Ascending aorta (tissue), 2 donors: ENCODE measurements at regions not wholly inside any gene's neighbourhood (a gene's known extent, or its start where the extent isn't known, plus 50 kb on each side); places are given as distances from the start of the nearest gene placed in this dataset.
"Not testable (repeated sequence)": the region's sequence is repeated elsewhere in the genome, so short reads cannot be mapped to it uniquely, and the experiment has no call there.

Experiments used
- DNase-seq, 2 donors: peaks; one replicate each; pipeline ENCODE4 v3.0.0-alpha.2; 2019; ENCODE audit warnings: low spot score in 2 of 2
- H3K27ac ChIP-seq, 2 donors: fragments of 200-600 bp; sonication (generic); one replicate each; pipeline ENCODE4 v1.5.1; 2016 to 2017; ENCODE audit warnings: mild to moderate bottlenecking in 1 of 2
- H3K27me3 ChIP-seq: fragments of 200-600 bp; sonication (generic); one replicate; pipeline ENCODE4 v1.5.1; 2017
- H3K36me3 ChIP-seq, 2 donors: fragments of 200-600 bp; sonication (generic); one replicate each; pipeline ENCODE4 v1.5.1; 2016
- H3K4me1 ChIP-seq, 2 donors: fragments of 200-600 bp; sonication (generic); one replicate each; pipeline ENCODE4 v1.5.1; 2016 to 2017; ENCODE audit warnings: mild to moderate bottlenecking in 1 of 2
- H3K4me3 ChIP-seq, 2 donors: fragments of 200-600 bp; sonication (generic); one replicate each; pipeline ENCODE4 v1.5.1; 2016 to 2017; ENCODE audit warnings: mild to moderate bottlenecking in 1 of 2
- H3K9me3 ChIP-seq, 2 donors: fragments of 200-600 bp; sonication (generic); one replicate each; pipeline ENCODE4 v1.5.1; 2016
- CTCF ChIP-seq, 3 experiments: fragments of 200-600 bp in 2 of 3; fragments of 450-650 bp in 1 of 3; sonication (generic) in 2 of 3; IDR thresholded peaks; one replicate each; pipeline ENCODE4 v1.5.1; 2016 to 2019; ENCODE audit warnings: antibody characterized with exemption in 3 of 3, mild to moderate bottlenecking in 1 of 3, moderate library complexity in 1 of 3
- intact Hi-C: fragments of 100-400 bp; cut with DNase I; formaldehyde crosslinking; loops from one replicate; pipeline ENCODE4 v1.15.1; 2023

- H3K36me3 ChIP-seq, result no peaks in the 10 kb centered on the region
- H3K27ac ChIP-seq, result no peak overlapping the region
- no peaks in the 10 kb centered on the region for H3K4me1 ChIP-seq
- H3K4me3 ChIP-seq, result no peak overlapping the region
- no peaks in the 10 kb centered on the region for H3K27me3 ChIP-seq
- no peak for DNase-seq
- no peaks in the 10 kb centered on the region for H3K9me3 ChIP-seq
- intact Hi-C loops, result no loop called here
- no peak for TF ChIP-seq CTCF (IDR thresholded peaks at IDR 0.05)
Measured at GRCh38 chrX:40984962-40985361, 100.3 kb upstream of the USP9X start.

GRCh38 chrX:40987413-40987812 lies 97.8 kb upstream of the USP9X start:
- Histone ChIP-seq H3K27me3 (no peaks in the 10 kb centered on the region), H3K9me3 (no peaks in the 10 kb centered on the region), H3K36me3 (no peaks in the 10 kb centered on the region), H3K4me1 (no peaks in the 10 kb centered on the region), H3K4me3 (no peak overlapping the region), H3K27ac (no peak overlapping the region)
- DNase-seq, result no peak
- intact Hi-C loops, result no loop called here
- no peak for TF ChIP-seq CTCF (IDR thresholded peaks at IDR 0.05)

GRCh38 chrX:40988100-40988499 lies 97.1 kb upstream of the USP9X start:
- Histone ChIP-seq H3K36me3 (no peaks in the 10 kb centered on the region), H3K4me3 (no peak overlapping the region), H3K27me3 (no peaks in the 10 kb centered on the region), H3K27ac (no peak overlapping the region), H3K9me3 (no peaks in the 10 kb centered on the region), H3K4me1 (no peaks in the 10 kb centered on the region)
- no peak for TF ChIP-seq CTCF (IDR thresholded peaks at IDR 0.05)
- intact Hi-C loops, result no loop called here
- DNase-seq, result no peak

GRCh38 chrX:40993395-40993794 lies 91.8 kb upstream of the USP9X start:
- intact Hi-C loops, result not testable (repeated sequence)

GRCh38 chrX:40996886-40997530 lies 88.2 kb upstream of the USP9X start:
- Histone ChIP-seq H3K27ac (no peak overlapping the region), H3K4me1 (no peaks in the 10 kb centered on the region), H3K36me3 (no peaks in the 10 kb centered on the region), H3K9me3 (no peaks in the 10 kb centered on the region), H3K27me3 (no peaks in the 10 kb centered on the region), H3K4me3 (no peak overlapping the region)
- no peak for DNase-seq
- intact Hi-C loops, result no loop called here
- TF ChIP-seq CTCF (IDR thresholded peaks at IDR 0.05), result no peak

More at GRCh38 chrX:40993395-40993794, 91.8 kb upstream of the USP9X start:
- not testable (repeated sequence) for H3K36me3 ChIP-seq, H3K27ac ChIP-seq, H3K4me1 ChIP-seq, H3K4me3 ChIP-seq, H3K27me3 ChIP-seq, H3K9me3 ChIP-seq, DNase-seq

GRCh38 chrX:40998123-40998522 lies 87.1 kb upstream of the USP9X start:
- H3K4me3 ChIP-seq, result no peak overlapping the region
- H3K27ac ChIP-seq, result no peak overlapping the region
- DNase-seq, result no peak
- TF ChIP-seq CTCF (IDR thresholded peaks at IDR 0.05), result no peak
- intact Hi-C loops, result no loop called here
- H3K4me1 ChIP-seq, result no peaks in the 10 kb centered on the region
- no peaks in the 10 kb centered on the region for H3K27me3 ChIP-seq
- no peaks in the 10 kb centered on the region for H3K9me3 ChIP-seq
- H3K36me3 ChIP-seq, result no peaks in the 10 kb centered on the region
